NCI-H2029 (cell line): ENCODE measurements at regions not wholly inside any gene's neighbourhood (a gene's known extent, or its start where the extent isn't known, plus 50 kb on each side); places are given as distances from the start of the nearest gene placed in this dataset.
"Not testable (repeated sequence)": the region's sequence is repeated elsewhere in the genome, so short reads cannot be mapped to it uniquely, and the experiment has no call there.

Source experiments
- DNase-seq: peaks from one replicate; lab custom pipeline; 2025; lab: John Stamatoyannopoulos, UW

DNA sequence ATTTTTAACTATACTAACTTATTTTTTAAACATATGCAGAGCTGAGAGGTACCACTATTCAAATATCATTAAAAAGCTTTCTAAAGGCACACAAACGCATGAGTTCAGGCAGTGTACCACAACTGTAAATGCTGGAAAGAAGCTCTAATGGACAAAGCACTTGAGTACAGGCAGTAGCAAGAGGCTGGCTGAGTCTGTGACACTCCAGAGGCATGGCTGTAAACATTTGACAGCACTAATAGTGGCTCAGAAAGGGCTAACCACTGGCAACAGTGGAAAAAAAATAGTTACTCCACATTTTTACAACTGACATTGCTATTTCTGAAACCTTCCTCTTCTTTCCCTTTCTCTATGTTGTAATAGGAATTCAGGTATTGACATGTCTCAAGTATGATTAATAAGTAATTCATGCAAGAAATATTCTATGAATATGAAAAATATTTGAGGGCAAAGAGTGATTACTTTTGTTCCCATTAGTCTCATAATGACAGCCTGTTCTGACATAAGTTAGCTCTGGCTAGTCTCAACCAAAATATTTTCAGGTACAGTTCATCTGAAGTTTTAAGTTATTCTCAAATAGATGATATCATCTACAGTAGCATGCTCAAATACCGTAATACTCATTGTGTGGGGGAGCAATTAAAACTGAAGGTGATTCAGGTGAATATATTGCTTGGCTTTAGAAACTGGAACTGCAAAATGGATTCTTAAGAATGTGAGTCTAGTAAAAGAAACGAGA lies 324.0 kb upstream of the POT1 start:
- no peak for DNase-seq

DNA sequence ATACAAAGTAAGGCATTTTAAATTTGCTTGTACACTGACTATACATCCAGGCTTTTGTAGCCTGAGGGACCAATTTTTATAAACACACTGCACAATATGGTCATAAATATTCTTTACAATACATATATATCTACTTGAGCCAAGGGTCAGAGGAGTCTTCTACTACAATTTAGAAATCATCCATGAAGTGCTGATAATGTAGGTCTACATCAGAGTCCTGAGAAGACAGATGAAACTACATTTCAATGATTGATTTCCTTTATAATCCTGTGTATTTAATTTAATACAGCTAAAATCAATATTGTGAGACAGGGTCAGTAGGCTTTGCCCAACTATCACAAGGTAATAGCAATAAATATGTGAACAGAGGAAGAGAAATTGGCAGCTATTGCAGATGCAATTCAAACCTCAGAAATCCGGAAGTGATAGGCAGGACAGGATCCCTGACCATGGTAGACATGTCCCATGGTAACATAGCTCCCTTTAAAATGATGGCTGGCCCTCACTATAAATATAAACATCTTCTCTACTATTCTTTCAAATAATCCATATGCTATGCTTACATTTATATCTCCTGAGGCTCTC lies 318.0 kb upstream of the POT1 start:
- DNase-seq: no peak

DNA sequence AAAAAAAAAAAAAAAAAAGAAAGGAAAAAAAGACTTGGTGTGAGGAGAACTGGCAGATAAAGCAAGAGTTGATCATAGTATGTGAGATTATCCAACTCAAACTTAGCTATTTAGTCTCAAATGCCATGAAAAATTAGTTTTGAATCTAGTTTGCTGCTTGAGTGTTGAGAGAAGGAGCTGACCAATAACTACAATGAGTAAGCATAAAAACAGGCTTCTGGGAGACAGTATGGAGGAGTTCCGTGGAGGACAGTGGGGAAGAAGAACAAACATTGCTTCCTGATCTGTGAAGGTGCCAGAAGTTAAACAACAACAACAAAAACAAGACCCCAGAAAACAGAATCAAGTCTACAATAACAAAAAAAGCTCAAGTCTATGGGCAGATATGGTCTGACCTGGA lies 317.1 kb upstream of the POT1 start:
- no peak for DNase-seq

- no peak for DNase-seq
Observed at GRCh38 chr7:125241548-125241947, 311.9 kb upstream of the POT1 start.

GRCh38 chr7:125222596-125222995 lies 293.0 kb upstream of the POT1 start:
- no peak for DNase-seq

GRCh38 chr7:125218076-125218475 lies 288.5 kb upstream of the POT1 start:
- no peak for DNase-seq

GRCh38 chr7:125201002-125201401 lies 271.4 kb upstream of the POT1 start:
- DNase-seq: no peak

DNA sequence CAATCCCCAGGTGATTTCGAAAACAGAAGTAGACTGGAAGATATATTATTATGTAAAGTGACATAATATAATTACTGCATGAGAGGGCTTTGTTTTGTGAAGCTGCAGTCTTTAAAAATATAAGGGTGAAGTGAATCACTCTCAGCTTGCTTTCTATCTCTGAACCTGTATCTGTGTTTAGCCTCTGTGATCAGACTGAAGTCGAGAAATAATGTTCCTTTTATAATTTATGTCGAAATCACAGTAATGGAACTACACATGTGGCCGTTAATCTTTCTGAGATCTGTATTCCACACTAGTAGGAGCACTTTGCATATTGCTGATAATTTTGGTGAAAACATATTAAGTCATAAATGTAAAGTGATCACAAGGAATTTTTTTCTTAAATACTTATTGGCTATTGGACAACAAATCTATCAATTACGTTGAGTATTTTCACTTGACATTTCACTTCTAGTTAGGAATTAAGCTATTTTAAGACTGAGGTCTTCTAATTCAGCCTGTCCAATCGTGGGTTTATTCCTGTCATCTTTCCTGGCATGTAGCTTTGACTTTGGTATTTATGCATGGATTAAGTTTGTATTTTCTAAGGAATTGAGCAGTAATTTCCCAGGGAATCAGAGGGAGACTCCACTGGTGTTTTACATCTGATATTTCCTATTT lies 268.2 kb upstream of the POT1 start:
- DNase-seq: no peak

- DNase-seq: no peak
Observed at GRCh38 chr7:125195156-125195555, 265.5 kb upstream of the POT1 start.

- DNase-seq: no peak
Observed at GRCh38 chr7:125193263-125193662, 263.6 kb upstream of the POT1 start.

DNA sequence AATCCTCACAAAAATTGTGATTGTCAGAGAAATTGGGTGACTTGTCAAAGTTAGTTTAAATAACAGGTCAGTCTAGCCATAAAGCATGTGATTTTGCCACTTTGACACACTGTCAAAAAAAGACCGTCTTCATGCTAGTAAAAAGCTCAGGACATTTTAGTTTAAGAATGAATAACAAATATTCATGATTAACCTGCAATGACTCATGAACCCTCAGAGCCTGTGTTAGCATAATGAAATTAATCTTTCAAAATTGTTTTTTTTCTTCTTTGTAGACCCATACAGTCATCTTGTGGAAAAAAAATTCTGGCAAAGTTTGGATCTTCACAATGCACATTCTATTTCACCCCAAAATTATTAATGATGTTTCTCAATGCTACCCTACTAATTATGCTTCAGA lies 255.2 kb upstream of the POT1 start:
- DNase-seq: no peak

DNA sequence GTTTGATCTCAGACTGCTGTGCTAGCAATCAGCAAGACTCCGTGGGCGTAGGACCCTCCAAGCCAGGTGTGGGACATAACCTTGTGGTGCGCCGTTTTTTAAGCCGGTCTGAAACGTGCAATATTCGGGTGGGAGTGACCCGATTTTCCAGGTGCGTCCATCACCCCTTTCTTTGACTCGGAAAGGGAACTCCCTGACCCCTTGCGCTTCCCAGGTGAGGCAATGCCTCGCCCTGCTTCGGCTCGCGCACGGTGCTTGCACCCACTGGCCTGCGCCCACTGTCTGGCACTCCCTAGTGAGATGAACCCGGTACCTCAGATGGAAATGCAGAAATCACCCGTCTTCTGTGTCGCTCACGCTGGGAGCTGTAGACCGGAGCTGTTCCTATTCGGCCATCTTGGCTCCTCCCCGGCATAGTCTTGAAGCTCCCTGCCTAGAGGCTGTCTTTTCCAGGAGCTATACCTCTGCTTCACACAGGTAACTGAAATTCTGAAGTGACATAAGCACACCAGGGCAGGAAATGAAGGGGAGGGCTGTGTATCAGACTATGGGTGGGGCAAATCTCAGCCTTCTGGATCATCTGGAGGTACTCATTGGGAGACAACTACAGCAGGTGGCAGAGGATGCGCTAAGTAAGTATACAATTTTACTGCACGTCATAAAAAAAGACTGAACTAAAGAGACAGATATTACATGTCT lies 252.1 kb upstream of the POT1 start:
- not testable (repeated sequence) for DNase-seq

DNA sequence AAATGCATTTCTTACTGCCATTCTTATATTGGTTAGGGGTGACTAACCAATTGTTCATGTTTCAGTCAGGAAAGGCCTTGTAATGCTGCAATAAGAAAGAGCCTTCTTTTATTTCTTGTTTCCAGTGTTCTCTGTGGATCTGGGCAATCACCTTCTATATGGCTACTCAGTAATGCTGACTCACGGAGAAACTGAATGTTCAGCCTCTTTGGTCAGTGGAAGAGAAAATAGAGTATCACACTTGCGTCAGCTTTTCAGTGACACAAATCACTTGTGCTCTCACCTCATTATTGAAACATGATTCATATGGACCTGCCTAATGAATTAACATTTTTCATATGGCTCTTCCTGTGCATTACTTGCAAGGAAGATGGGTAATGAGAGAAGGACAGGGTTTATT lies 243.9 kb upstream of the POT1 start:
- DNase-seq: no peak

DNA sequence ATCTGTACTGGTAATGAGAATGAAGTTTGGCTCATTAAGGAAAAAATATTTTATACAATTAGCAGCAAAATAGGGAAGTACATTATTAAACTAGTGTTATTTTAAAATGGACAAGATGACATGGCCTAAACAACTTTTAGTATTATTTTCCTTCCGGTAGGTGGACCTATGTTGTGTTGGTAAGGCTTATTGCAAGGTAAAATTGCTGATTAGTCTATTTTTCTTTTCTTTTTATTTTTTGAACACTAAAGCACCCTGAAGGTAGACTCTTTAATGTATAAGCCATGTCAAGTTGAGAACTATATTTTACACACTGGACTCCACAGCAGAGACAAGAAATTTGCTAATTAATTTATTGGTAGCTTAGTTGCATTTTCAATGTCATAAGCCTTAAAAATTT lies 239.5 kb upstream of the POT1 start:
- DNase-seq: no peak

- no peak for DNase-seq
Observed at GRCh38 chr7:125154930-125155329, 225.3 kb upstream of the POT1 start.

DNA sequence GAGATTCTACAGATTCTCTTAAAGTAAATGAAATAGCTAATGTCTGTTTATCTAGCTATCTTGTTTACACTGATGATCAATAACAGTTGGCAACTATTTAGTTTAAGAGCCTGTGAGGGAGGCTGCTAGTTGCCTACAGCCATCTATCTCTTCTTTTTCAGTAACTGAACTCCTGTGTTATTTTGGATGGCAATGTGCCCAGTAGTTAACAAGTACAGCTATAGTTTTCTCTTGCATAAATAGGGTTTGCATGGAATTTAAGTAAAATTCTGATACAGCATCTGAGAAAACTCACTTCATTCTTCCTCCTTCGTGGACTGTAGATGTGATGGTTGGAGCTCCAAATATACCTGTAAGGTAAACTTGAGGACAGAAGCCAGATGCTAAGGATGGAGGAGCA lies 219.5 kb upstream of the POT1 start:
- no peak for DNase-seq

DNA sequence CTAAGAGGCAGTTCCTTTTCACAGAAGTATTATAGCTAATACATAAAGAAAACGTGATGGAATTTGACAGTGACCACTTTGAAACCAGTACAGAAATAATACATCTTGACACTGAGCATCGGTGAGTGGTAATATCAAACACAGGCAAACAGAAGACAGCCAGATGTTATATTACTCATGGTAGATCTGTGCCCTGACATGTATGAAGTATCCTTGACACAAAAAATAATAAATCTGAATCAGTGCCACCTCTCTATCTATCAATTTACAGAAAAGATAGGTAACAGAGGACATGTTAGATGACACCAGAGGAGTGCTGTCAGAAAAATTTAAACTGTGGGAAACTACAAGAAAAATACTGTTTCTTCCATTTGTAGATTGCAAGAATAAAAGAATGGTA lies 217.4 kb upstream of the POT1 start:
- no peak for DNase-seq

DNA sequence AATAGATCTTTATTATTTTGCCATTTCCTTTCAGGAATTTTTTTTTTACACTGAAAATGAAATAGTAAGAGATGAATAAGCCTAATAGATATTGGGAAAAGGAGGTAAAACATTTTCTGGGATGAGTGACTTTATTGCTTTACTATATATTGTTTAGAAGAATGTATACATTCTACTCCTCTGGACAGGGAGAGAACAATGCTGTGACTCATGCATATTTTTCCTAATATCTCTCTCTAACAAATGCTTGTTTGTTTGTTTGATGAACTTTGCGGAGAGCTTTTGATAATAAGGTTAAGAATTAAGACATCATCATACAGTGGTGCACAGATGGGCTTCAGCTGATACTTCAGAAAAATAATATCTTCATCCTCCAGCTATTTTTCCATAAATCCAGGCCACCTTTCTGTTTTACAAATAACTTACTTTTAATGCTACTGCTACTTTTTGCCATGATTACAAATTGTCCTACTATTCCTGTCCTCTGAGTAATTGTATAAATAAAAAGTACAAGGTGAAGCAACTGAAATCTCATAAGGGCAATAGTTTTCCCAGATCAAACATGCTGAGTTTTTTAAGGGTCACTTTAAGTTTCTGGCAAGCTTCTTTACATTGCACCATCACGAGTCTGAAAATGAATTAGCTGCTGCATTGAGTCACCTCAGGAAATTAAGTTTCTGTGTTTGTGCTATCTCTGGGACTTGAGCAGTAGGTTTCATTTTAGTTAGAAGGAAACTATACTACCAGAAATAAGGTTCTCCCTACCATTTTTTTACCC lies 207.3 kb upstream of the POT1 start:
- no peak for DNase-seq

- no peak for DNase-seq
Observed at GRCh38 chr7:125136341-125136740, 206.7 kb upstream of the POT1 start.

DNA sequence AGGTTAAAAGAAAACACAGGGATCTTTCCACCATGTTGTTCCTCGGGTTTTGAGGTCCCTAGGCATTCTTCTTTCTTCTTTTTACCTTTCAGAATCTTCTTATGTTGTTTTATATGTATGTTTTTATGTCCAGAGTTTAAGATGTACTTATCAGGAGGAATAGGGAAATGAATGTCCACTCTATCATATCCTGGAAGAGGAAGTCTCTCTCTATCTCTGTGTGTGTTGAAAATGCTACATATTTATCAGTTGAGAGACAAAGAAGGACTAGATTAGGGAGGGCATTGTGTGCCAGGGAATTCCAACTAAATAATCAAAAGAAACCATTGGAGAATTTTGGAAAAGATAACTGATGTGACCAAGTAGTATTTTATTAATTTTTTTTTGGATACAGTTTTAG lies 200.5 kb upstream of the POT1 start:
- no peak for DNase-seq

GRCh38 chr7:125127304-125127703 lies 197.7 kb upstream of the POT1 start:
- DNase-seq: no peak

DNA sequence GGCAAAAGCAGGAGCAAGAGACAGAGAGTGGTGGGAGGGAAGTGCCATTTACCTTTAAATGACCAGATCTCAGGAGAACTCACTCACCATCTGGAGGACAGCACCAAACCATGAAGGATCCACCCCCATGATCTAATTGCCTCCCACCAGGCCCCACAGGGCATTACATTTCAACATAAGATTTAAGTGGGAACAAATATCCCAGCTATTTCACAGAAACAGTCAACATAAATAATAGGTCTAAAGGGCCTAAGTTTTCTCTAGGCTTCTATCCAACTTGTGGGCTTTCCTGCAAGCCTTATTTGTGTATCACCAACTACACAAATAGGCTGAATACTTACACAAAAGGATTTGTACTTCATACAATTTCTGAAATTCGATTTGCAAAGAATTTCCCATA lies 196.8 kb upstream of the POT1 start:
- no peak for DNase-seq
